Esophagus muscularis mucosa (tissue), 4 donors: ENCODE measurements at regions not wholly inside any gene's neighbourhood (a gene's known extent, or its start where the extent isn't known, plus 50 kb on each side); places are given as distances from the start of the nearest gene placed in this dataset.

Experiments
- DNase-seq: peaks from one replicate; pipeline ENCODE4 v3.0.0-alpha.2; 2017; ENCODE audit errors: extremely low spot score
- H3K27ac ChIP-seq, 4 donors: fragments of 200-600 bp; sonication (generic); replicated peaks in 1 of 4; 1 replicate in 3 of 4; 2 replicates in 1 of 4; pipeline ENCODE4 v1.5.1; 2016 to 2019; ENCODE audit warnings: mild to moderate bottlenecking in 1 of 4
- H3K27me3 ChIP-seq, 4 donors: fragments of 200-600 bp; sonication (generic); one replicate each; pipeline versions ENCODE4 v1.5.1 to v1.6.0; 2016 to 2019
- H3K36me3 ChIP-seq, 4 donors: fragments of 200-600 bp; sonication (generic); one replicate each; pipeline ENCODE4 v1.5.1; 2016 to 2019
- H3K4me1 ChIP-seq, 4 donors: fragments of 200-600 bp; sonication (generic); one replicate each; pipeline ENCODE4 v1.5.1; 2016 to 2019
- H3K4me3 ChIP-seq, 4 donors: fragments of 200-600 bp; sonication (generic); 1 replicate in 2 of 4; 2 replicates in 2 of 4; pipeline ENCODE4 v1.5.1; 2016 to 2019; ENCODE audit warnings: mild to moderate bottlenecking in 4 of 4, moderate library complexity in 1 of 4
- H3K9me3 ChIP-seq, 4 donors: fragments of 200-600 bp; sonication (generic); 1 replicate in 3 of 4; 2 replicates in 1 of 4; pipeline ENCODE4 v1.5.1; 2016 to 2019
- CTCF ChIP-seq, 3 experiments: fragments of 200-600 bp in 2 of 3; fragments of 450-650 bp in 1 of 3; sonication (generic) in 2 of 3; IDR thresholded peaks; one replicate each; pipeline ENCODE4 v1.5.1; 2017 to 2019; ENCODE audit warnings: antibody characterized with exemption in 3 of 3, mild to moderate bottlenecking in 2 of 3, moderate library complexity in 1 of 3
- EP300 ChIP-seq: sonication (generic); formaldehyde crosslinking; IDR thresholded peaks from one replicate; pipeline ENCODE4 v1.6.1; 2017; ENCODE audit warnings: antibody characterized with exemption
- POLR2A ChIP-seq: fragments of 450-650 bp; IDR thresholded peaks from one replicate; pipeline ENCODE4 v1.6.1; 2017; ENCODE audit warnings: antibody characterized with exemption, moderate library complexity, mild to moderate bottlenecking, low read depth
- POLR2AphosphoS5 ChIP-seq, 2 donors: sonication (generic); formaldehyde crosslinking; IDR thresholded peaks; one replicate each; pipeline ENCODE4 v1.6.1; 2017; ENCODE audit warnings: antibody characterized with exemption in 2 of 2
- WGBS: methylation state at CpG from one replicate; pipeline ENCODE4 v1.1.5; 2018; 5-methylcytosine and 5-hydroxymethylcytosine counted together
- intact Hi-C: fragments of 100-400 bp; cut with DNase I; formaldehyde crosslinking; loops from one replicate; pipeline ENCODE4 v1.15.1; 2023

DNA sequence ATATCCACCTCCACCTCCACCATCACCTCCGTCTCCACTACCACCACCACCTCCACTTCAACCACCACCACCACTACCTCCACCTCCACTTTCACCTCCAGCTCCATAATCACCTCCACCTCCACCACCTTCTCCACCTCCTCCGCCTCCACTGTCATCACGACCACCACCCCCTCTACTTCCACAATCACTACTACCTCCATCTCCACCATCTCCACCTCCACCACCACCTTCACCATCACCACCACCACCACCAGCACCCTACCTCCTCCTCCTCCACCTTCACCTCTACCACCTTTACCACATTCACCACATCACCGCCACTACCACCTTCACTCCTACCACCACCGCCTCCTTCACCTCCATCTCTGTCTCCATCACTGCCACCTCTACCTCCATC, 435.7 kb downstream of the MCTP2 start:
- H3K9me3 ChIP-seq = no peaks in the 10 kb centered on the region
- WGBS = 92% methylated on average over 5 of the region's 5 CpGs
- intact Hi-C loops = no loop called here
- H3K36me3 ChIP-seq = no peaks in the 10 kb centered on the region
- no peak overlapping the region for H3K27ac ChIP-seq
- peak; percentile 86 for DNase-seq
- no peak for TF ChIP-seq EP300
- no peak for TF ChIP-seq POLR2AphosphoS5 (IDR thresholded peaks at IDR 0.05)
- no peak for TF ChIP-seq CTCF (IDR thresholded peaks at IDR 0.05)
- no peak for TF ChIP-seq POLR2A
- H3K27me3 ChIP-seq = no peaks in the 10 kb centered on the region
- no peak overlapping the region for H3K4me3 ChIP-seq
- H3K4me1 ChIP-seq = peaks cover 0 to 20% (median 16%) of the 10 kb centered on the region in 4 donors

DNA sequence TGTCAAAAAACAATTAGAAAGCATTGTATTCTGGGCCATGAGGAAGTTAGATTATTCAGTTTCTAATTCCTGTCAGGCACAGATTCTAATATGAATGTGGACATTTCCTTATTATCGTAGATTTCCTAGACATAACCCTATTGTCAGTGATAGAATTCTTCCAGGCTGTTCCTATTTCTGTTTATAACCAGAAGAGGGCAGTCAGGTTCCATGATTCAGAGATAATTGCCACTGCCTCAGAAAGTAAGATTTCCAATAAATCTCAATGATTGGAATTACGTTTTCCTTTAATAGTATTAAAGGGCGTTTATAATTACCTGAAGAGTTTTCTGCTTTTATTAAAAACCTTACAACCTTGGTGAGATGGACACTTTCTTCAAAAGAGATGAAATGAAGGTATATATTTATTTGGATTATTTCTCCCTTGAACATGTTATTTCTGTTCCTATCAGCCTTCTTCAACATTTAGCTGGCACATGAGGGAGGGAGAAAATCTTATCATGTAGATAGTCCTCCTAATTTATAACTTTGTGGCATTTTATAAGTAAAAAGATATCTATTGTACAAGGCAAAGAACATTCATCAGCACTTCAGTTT, 439.2 kb downstream of the MCTP2 start:
- peak overlapping the region in 3 of 4 donors; percentile 12 to 63 (median 50) for H3K27ac ChIP-seq

DNA sequence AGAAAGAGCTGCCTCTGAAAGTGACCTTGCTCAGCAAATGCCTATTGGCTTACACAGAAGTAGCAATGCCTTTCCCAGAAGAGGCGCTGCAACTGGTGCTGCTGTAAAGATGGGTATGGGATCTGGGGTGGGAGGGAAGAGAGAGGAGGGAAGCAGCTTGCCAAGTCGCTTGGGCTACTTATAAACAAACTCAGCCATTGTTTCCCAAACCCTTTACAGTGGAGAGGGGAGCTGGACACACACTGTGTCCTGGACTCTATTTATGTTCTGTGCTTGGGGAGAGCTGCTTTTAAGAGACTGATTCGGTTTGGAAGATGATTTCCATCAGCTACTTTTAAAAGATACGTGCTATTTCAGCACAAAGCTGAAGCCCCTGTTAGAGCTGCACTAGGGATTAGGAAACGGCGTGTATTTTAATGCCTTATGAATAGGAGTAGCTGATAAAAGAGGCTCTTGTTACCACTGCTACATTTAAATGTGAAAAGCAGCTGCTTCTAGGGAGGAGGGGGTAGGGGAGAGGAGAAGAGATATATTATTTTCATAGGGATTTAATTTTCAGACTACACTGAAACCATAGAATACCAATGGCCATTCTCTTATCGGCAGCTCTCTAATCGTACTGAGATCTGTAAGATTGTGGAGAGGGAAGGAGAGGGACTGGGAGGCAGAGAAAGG, 440.6 kb downstream of the MCTP2 start:
- H3K36me3 ChIP-seq = no peaks in the 10 kb centered on the region
- no peaks in the 10 kb centered on the region for H3K27me3 ChIP-seq
- H3K4me3 ChIP-seq = peak overlapping the region in 2 of 4 donors; percentile 1 to 21
- TF ChIP-seq POLR2AphosphoS5 (IDR thresholded peaks at IDR 0.05) (peak in 1 of 2 donors; percentile 15), EP300 (no peak)
- peak; percentile 68 for DNase-seq
- H3K9me3 ChIP-seq = no peaks in the 10 kb centered on the region
- WGBS = 32% methylated on average over 8 of the region's 8 CpGs
- intact Hi-C loops = no loop called here
- H3K27ac ChIP-seq = peak overlapping the region; percentile 12 to 63 (median 47)
- peaks cover 0 to 28% (median 22%) of the 10 kb centered on the region in 4 donors for H3K4me1 ChIP-seq

More for the DNA sequence above, 439.2 kb downstream of the MCTP2 start:
- DNase-seq = no peak
- 1% methylated on average over 3 of the region's 3 CpGs for WGBS
- no peaks in the 10 kb centered on the region for H3K36me3 ChIP-seq
- TF ChIP-seq EP300 (no peak), POLR2AphosphoS5 (IDR thresholded peaks at IDR 0.05) (no peak), CTCF (IDR thresholded peaks at IDR 0.05) (peak; percentile 69 to 76 (median 75))
- intact Hi-C loops = no loop called here
- no peak overlapping the region for H3K4me3 ChIP-seq
- H3K9me3 ChIP-seq = no peaks in the 10 kb centered on the region
- peaks cover 0 to 28% (median 22%) of the 10 kb centered on the region in 4 donors for H3K4me1 ChIP-seq
- H3K27me3 ChIP-seq = no peaks in the 10 kb centered on the region

DNA sequence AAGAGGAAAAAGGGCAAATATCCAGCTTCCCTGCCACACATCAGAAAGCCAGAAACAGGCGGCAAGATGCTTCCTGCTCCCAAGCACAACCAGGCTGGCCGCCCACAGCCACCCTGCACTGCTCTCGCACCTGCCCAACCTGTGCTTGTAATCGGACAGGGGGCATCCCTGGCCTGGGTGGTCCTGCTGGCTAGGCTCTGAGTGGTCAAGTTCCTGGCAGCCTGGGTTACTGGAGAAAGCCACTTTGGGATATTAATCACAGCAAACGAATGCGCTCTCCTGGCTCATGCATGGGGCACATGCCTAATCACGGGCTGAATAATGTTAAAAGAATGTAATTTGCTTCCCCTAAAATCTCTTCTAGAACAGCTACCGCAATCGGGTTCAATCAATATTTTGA, 442.4 kb downstream of the MCTP2 start:
- Histone ChIP-seq H3K36me3 (no peaks in the 10 kb centered on the region), H3K4me3 (no peak overlapping the region), H3K9me3 (no peaks in the 10 kb centered on the region), H3K4me1 (peaks cover 0 to 28% (median 22%) of the 10 kb centered on the region in 4 donors), H3K27me3 (no peaks in the 10 kb centered on the region), H3K27ac (no peak overlapping the region)
- WGBS = 85% methylated on average over 9 of the region's 9 CpGs
- intact Hi-C loops = no loop called here
- TF ChIP-seq POLR2A = no peak
- no peak for TF ChIP-seq EP300
- TF ChIP-seq CTCF (IDR thresholded peaks at IDR 0.05) = no peak
- DNase-seq = peak; percentile 68

DNA sequence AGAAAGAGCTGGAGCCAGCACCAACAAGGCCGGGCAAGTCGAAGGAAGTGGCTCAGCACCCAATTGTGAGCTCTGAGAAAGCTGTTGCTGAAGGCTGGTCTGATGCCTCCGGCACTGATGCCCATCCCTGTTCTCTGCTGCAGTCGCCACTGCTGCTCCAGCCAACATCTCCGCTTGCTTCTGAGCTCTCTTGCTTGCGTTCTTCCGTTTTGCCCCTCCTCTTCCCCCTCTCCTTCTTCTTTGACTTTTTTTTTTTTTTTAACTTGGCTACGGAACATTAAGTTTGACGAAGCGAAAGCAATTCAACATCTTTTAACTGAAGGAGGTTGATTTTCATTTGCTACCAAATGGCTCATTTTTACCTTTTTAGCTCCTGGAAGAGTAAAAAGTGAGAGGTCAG, 442.9 kb downstream of the MCTP2 start:
- intact Hi-C loops = no loop called here
- 85% methylated on average over 10 of the region's 10 CpGs for WGBS
- no peak for DNase-seq
- Histone ChIP-seq H3K9me3 (no peaks in the 10 kb centered on the region), H3K27ac (no peak overlapping the region), H3K4me1 (peaks cover 0 to 28% (median 22%) of the 10 kb centered on the region in 4 donors), H3K36me3 (no peaks in the 10 kb centered on the region), H3K4me3 (no peak overlapping the region), H3K27me3 (no peaks in the 10 kb centered on the region)
- no peak for TF ChIP-seq POLR2A
